ENCODE measurements at regions not wholly inside any gene's neighbourhood (a gene's known extent, or its start where the extent isn't known, plus 50 kb on each side); places are given as distances from the start of the nearest gene placed in this dataset.
"Not testable (repeated sequence)": the region's sequence is repeated elsewhere in the genome, so short reads cannot be mapped to it uniquely, and the experiment has no call there.

GRCh38 chr1:58931024-58931423 lies 147.2 kb upstream of the JUN start:
- no peak for DNase-seq (ENCODE audit: extremely low read depth, low read depth, low spot score)

- no peak for DNase-seq (ENCODE audit: extremely low read depth, low read depth, low spot score)
Measured at GRCh38 chr1:58931756-58932155, 147.9 kb upstream of the JUN start.

DNA sequence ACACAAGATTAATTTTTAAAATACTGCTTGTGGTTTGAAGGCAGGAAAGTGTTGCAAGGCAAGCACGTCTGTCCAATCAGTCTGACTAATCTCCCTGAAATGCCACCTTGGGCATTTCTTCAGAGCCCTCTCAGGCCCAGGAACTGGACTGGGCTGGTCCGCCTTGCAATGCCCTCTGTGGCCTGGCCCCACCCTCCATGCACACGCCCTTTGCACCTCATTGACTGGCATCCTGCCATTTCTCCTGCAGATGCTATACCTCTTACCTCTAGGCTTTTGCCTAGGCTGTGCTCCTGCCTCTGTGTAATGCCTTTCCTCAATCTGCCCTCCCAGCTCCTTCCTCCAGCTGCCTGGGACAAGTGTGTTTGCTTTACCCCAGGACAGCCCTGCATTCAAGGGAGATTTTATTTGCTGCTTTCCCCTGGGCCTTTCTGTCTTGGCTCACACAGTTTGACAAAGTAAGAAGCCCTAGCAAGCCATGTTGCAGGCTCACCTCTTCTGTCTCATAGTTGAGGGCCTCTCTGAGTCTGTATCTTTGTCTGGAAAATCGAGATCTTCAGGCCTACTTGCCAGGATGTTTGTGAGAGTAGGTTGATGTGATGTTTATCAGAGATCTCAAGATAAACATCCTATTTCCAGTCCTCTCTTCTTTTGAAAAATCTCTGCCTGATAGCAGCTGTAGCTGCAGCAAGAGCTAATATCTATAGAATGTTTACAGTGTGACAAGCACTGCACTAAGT lies 149.2 kb upstream of the JUN start:
- DNase-seq (ENCODE audit: extremely low read depth, low read depth, low spot score): no peak

DNA sequence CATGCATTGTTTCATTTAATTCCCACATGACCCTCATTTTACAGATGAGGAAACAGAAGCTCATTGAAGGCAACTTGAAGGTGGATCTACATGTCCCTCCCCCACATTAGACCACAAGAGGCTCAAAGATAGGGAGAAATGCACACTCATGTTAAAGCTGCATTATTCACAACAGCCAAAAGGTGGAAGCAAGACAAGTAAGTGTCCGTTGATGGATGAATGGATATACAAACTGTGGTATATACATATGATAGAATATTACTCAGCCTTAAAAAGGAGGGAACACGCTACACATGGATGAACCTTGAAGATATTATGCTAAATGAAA lies 149.7 kb upstream of the JUN start:
- no peak for DNase-seq (ENCODE audit: extremely low read depth, low read depth, low spot score)

DNA sequence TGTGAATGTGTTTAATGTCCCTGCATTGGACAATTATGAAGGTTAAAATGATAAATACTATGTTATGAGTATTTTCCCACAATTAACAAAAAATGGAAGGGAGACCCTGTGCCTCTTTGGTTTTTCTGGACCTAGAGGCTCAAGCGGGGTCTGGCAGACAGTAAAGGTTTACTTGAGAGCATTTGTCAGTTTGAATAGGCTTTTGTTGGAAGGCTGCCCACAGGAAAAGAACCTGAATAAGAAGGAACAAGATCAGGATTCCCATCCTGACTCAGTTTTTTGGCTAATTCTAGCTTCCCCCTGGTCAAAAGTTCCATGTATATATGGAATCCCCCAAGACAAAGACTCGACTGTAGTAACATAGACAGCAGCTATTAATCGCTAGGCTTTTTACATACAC lies 150.9 kb upstream of the JUN start:
- no peak for DNase-seq (ENCODE audit: extremely low read depth, low read depth, low spot score)

DNA sequence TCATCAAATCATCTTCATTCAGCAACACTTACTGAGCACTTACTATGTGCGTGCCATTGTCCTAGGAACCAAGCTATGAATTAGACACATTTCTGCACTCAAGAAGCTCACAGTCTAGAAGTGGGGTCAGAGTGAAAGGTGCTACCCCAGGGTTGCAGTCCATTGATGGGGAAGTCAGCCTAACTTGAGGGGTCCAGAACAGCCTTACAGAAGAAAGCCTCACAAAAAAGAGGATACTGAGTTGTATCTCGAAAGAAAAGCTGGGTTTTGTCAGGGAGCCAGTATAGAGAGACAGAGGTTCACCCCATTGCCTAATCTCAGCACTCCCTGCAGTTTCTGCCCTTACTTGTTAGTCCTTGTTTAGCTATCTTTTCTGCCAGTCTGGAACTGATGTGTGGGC lies 153.1 kb upstream of the JUN start:
- DNase-seq (ENCODE audit: extremely low read depth, low read depth, low spot score): no peak

DNA sequence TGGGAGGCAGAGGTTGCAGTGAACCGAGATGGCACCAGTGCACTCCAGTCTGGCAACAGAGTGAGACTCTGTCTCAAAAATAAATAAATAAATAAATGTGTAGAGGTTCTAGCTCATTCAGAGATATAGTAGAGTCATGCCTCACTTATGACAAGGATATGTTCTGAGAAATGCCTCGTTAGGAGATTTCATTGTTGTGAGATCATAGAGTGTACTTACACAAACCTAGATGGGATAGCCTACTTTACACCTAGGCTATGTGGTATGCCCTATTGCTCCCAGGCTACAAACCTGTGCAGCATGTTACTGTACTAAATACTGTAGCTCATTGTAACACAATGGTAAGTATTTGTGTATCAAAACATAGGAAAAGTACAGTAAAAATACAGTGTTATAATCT lies 155.3 kb upstream of the JUN start:
- no peak for DNase-seq (ENCODE audit: extremely low read depth, low read depth, low spot score)

- no peak for DNase-seq (ENCODE audit: extremely low read depth, low read depth, low spot score)
Measured at GRCh38 chr1:58939666-58940370, 156.0 kb upstream of the JUN start.

- no peak for DNase-seq (ENCODE audit: extremely low read depth, low read depth, low spot score)
Measured at GRCh38 chr1:58941471-58942289, 157.8 kb upstream of the JUN start.

DNA sequence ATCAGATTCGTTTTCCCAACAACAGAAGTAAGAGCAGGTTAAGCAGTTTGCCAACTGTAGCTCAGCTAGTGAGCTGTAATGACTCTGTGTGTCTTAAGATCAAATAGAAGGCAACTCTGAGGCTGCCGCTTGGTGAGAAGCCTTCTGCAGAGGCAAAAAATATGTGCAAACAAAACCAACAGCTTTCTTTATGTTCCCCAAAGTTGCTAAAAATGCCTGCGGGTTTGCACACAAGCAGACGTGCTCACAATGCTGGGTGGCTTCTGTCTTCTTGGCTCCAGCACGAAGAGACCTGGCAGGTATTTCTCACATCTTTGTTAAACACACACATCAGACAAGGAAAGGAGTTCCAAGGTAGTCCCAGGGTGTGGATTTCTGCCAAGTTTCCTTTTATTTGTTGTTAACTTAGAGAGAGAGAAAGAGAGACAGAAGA lies 158.9 kb upstream of the JUN start:
- no peak for DNase-seq (ENCODE audit: extremely low read depth, low read depth, low spot score)

- DNase-seq (ENCODE audit: extremely low read depth, low read depth, low spot score): no peak
Measured at GRCh38 chr1:58943776-58944175, 159.9 kb upstream of the JUN start.

DNA sequence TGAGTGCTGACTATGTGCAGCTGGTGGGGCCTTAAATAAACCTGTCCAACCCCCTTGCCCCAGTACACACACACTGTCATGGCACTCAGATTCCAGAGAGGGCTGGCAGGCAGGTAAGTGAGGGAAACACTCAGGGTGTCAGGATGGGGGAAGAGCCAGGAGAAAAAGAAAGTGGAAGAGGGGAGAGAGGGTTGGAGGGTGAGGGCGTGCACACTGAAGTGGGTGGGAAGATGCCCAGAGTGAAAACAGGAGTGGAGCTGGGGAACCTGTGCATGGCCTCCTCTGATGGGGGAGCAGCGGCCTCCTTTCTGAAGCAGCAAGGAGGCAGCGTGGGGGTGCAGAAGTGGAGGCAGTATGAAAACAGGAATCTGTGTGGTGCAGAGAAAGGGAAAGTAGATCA lies 160.6 kb upstream of the JUN start:
- DNase-seq (ENCODE audit: extremely low read depth, low read depth, low spot score): no peak

DNA sequence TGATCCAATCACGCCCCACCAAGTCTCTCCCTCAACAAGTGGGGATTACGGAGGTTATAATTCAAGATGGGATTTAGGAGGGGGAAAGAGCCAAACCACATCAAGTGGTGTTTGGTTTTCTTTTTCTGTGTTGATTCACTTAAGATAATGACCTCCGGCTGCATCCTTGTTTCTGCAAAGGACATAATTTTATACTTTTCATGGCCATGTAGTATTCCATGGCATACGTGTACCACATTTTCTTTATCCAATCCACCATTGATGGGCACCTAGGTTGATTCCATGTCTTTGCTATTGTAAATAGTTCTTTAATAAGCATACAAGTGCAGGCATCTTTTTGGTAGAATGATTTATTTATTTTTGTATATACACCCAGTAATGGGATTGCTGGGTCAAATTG lies 162.5 kb upstream of the JUN start:
- DNase-seq (ENCODE audit: extremely low read depth, low read depth, low spot score): no peak

DNA sequence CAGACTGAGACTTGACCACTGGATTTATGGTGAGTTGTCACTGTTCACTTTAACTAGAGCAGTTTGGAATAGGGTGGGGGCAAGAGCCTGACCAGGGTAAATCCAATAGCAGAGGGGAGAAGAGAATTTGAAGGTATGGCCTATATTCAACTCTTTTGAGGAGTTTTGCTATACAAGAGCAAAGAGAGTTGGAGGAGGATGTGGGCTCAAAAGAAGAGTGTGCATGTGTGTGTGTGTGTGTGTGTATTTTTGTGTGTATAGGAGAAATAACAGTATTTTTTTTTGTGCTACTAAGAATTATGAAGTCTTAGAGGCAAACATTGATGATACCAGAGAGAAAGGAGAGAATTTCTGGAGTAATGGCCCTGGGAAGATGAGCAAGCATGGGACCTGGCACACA lies 164.8 kb upstream of the JUN start:
- DNase-seq (ENCODE audit: extremely low read depth, low read depth, low spot score): no peak

DNA sequence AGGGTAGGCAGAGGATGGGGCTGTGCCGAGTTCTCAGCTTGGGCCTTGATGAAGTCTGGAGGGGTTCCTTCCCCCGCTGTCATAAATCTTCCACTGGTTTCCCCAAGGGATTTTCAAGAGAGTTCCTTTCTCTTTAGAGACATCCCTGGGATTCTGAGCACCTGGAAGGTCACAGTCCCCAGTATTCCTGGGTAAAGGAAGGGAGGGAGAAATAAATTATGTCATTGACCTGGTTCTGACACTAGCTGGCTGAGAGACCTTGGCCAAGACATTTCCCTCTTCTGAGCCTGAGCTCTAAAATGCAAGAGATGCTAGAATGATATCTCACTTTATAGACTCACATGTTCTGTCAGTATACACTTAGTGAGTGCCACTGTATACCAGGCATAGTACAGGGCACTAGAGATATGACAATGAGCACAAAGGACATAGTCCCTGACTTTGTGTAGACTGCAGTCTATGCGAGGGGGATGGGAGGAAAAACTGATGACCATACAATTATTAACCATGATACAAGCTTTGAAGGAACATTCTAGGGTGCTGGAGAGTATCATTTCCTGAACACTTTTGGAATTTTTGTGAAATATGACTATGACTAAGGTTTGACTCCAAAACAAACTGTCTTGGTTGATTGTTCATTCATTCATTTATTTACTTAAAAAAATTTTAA lies 165.8 kb upstream of the JUN start:
- DNase-seq (ENCODE audit: extremely low read depth, low read depth, low spot score): no peak

DNA sequence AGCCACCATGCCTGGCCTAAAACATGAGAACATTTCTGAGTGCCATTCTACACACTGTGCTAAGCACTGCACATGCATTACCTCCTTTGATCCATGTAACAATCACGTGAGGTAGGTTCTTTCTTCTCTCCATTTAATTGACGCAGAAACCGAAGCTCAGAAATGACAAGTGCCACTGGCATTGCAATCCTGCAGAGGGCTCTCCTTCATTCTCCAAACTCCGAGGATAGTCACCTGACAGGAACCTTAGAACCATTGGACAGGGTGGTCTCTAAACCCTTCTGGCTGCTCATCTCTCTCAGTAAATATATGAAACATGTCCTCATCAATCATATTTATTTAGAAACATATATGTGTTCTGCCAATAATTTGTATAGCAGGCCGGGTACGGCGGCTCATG lies 167.1 kb upstream of the JUN start:
- no peak for DNase-seq (ENCODE audit: extremely low read depth, low read depth, low spot score)

DNA sequence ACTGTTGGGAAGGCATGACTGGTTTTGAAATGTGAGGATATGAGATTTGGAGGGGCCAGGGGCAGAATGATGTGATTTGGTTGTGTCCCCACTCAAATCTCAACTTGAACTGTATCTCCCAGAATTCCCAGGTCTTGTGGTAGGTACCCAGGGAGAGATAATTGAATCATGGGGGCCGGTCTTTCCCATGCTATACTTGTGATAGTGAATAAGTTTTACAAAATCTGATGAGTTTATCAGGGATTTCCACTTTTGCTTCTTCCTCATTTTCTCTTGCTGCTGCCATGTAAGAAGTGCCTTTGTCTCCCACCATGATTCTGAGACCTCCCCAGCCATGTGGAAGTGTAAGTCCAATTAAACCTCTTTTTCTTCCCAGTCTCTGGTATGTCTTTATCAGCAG lies 170.1 kb upstream of the JUN start:
- not testable (repeated sequence) for DNase-seq (ENCODE audit: extremely low read depth, low read depth, low spot score)

- not testable (repeated sequence) for DNase-seq (ENCODE audit: extremely low read depth, low read depth, low spot score)
Measured at GRCh38 chr1:58963287-58963686, 179.4 kb upstream of the JUN start.

- no peak for DNase-seq (ENCODE audit: extremely low read depth, low read depth, low spot score)
Measured at GRCh38 chr1:58964428-58964827, 180.6 kb upstream of the JUN start.

DNA sequence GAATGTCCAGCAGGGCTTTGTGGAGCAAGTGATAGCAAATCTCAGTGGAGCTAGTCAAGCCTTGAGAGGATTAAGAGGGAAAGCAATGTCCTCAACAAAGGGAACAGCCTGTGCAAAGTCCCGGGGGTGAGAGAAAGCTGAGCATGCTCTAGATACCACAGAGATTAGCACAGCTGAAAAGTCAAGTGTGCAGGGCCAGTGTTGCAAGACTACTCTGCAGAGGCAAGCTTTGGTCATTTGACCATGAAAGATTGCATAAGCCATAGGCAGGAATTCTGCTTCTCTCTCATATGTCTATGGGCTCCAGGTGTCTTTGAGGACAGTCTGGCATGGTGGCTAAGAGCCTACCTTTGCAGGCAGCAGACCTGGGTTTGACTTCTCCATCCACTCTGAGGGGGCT lies 181.0 kb upstream of the JUN start:
- DNase-seq (ENCODE audit: extremely low read depth, low read depth, low spot score): no peak
